H9 (cell line): ENCODE measurements at regions not wholly inside any gene's neighbourhood (a gene's known extent, or its start where the extent isn't known, plus 50 kb on each side); places are given as distances from the start of the nearest gene placed in this dataset.

Source experiments
- DNase-seq: peaks from one replicate; pipeline ENCODE4 v3.0.0-alpha.2; 2017
- H2AFZ ChIP-seq: one replicate; pipeline ENCODE4 v1.6.1; 2013; ENCODE audit warnings: mild to moderate bottlenecking, low read length, control low read depth, moderate library complexity
- H2AK5ac ChIP-seq: 2 replicates; pipeline ENCODE4 v1.6.1; 2013; ENCODE audit warnings: low read length, control low read depth, mixed read lengths; ENCODE audit not compliant: insufficient read length
- H2BK120ac ChIP-seq: one replicate; pipeline ENCODE4 v1.6.1; 2013; ENCODE audit warnings: low read depth, mild to moderate bottlenecking, low read length, control low read depth, inconsistent platforms; ENCODE audit not compliant: poor library complexity, severe bottlenecking
- H2BK12ac ChIP-seq: 2 replicates; pipeline ENCODE4 v1.6.1; 2013; ENCODE audit warnings: low read length, control low read depth, mixed read lengths, low read depth; ENCODE audit not compliant: insufficient read length
- H2BK15ac ChIP-seq: 2 replicates; pipeline ENCODE4 v1.6.1; 2013; ENCODE audit warnings: low read depth, low read length, control low read depth
- H2BK20ac ChIP-seq: one replicate; pipeline ENCODE4 v1.6.1; 2013; ENCODE audit warnings: low read depth, mild to moderate bottlenecking, low read length, control low read depth, inconsistent platforms; ENCODE audit not compliant: poor library complexity, severe bottlenecking
- H2BK5ac ChIP-seq: 2 replicates; pipeline ENCODE4 v1.6.1; 2013; ENCODE audit warnings: low read length, control low read depth, mixed read lengths; ENCODE audit not compliant: insufficient read length
- H3K14ac ChIP-seq: 2 replicates; pipeline ENCODE4 v1.6.1; 2013; ENCODE audit warnings: low read length, control low read depth; ENCODE audit not compliant: insufficient read depth
- H3K18ac ChIP-seq: 2 replicates; pipeline ENCODE4 v1.6.1; 2013; ENCODE audit warnings: low read depth, mild to moderate bottlenecking, mixed read lengths, low read length, control low read depth; ENCODE audit not compliant: insufficient read length
- H3K23ac ChIP-seq: 2 replicates; pipeline ENCODE4 v1.6.1; 2013; ENCODE audit warnings: low read length, control low read depth, mixed read lengths, low read depth; ENCODE audit not compliant: insufficient read length
- H3K23me2 ChIP-seq: 2 replicates; pipeline ENCODE4 v1.6.1; 2013; ENCODE audit warnings: low read depth, mild to moderate bottlenecking, mixed read lengths, low read length, control low read depth; ENCODE audit not compliant: insufficient read length, poor library complexity, severe bottlenecking
- H3K27ac ChIP-seq: 2 replicates; pipeline ENCODE4 v1.5.1; 2013; ENCODE audit warnings: low read length, control low read depth, mixed read lengths, low read depth; ENCODE audit not compliant: insufficient read length
- H3K27me3 ChIP-seq: 2 replicates; pipeline ENCODE4 v1.6.1; 2013; ENCODE audit warnings: low read length, control low read depth, inconsistent platforms; ENCODE audit not compliant: insufficient read depth
- H3K4ac ChIP-seq: 2 replicates; pipeline ENCODE4 v1.6.1; 2013; ENCODE audit warnings: low read depth, mild to moderate bottlenecking, control low read depth, inconsistent platforms, low read length, moderate library complexity
- H3K4me1 ChIP-seq: 2 replicates; pipeline ENCODE4 v1.6.1; 2013; ENCODE audit warnings: low read length, control low read depth, inconsistent platforms; ENCODE audit not compliant: insufficient read depth
- H3K4me2 ChIP-seq: 2 replicates; pipeline ENCODE4 v1.6.1; 2013; ENCODE audit warnings: low read length, control low read depth, mixed read lengths; ENCODE audit not compliant: insufficient read length, insufficient read depth
- H3K56ac ChIP-seq: 2 replicates; pipeline ENCODE4 v1.6.1; 2013; ENCODE audit warnings: low read depth, mild to moderate bottlenecking, mixed read lengths, low read length, control low read depth; ENCODE audit not compliant: insufficient read length
- H3K79me1 ChIP-seq: 2 replicates; pipeline ENCODE4 v1.6.1; 2013; ENCODE audit warnings: low read depth, mild to moderate bottlenecking, moderate library complexity, low read length, control low read depth, inconsistent platforms; ENCODE audit not compliant: insufficient read depth, poor library complexity, severe bottlenecking
- H3K79me2 ChIP-seq: 2 replicates; pipeline ENCODE4 v1.6.1; 2013; ENCODE audit warnings: low read length, control low read depth, inconsistent platforms; ENCODE audit not compliant: insufficient read depth
- H3K9ac ChIP-seq: 2 replicates; pipeline ENCODE4 v1.6.1; 2013; ENCODE audit warnings: low read length, control low read depth, mixed read lengths; ENCODE audit not compliant: insufficient read length; ENCODE audit errors: extremely low read depth
- H3K9me3 ChIP-seq: one replicate; pipeline ENCODE4 v1.6.1; 2013; ENCODE audit warnings: low read depth, low read length, inconsistent platforms; ENCODE audit not compliant: control insufficient read depth
- H3T11ph ChIP-seq: one replicate; pipeline ENCODE4 v1.6.1; 2013; ENCODE audit warnings: mild to moderate bottlenecking, low read length, control low read depth, inconsistent platforms
- H4K20me1 ChIP-seq: one replicate; pipeline ENCODE4 v1.6.1; 2013; ENCODE audit not compliant: control insufficient read depth, insufficient read length, insufficient read depth
- H4K5ac ChIP-seq: 2 replicates; pipeline ENCODE4 v1.6.1; 2013; ENCODE audit warnings: low read depth, mild to moderate bottlenecking, mixed read lengths, low read length, control low read depth; ENCODE audit not compliant: insufficient read length
- H4K8ac ChIP-seq: replicated peaks from 2 replicates; pipeline ENCODE4 v1.6.1; 2013; ENCODE audit warnings: low read length, control low read depth, mixed read lengths, low read depth; ENCODE audit not compliant: insufficient read length
- H4K91ac ChIP-seq: 2 replicates; pipeline ENCODE4 v1.6.1; 2013; ENCODE audit warnings: low read depth, mild to moderate bottlenecking, moderate library complexity, mixed read lengths, low read length, control low read depth; ENCODE audit not compliant: insufficient read length
- H3K27ac Mint-ChIP-seq, 3 experiments: 2 replicates in 2 of 3; 3 replicates in 1 of 3; pipeline ENCODE4 v1.8.0; 2020 to 2021; ENCODE audit warnings: mixed read lengths in 3 of 3, mild to moderate bottlenecking in 1 of 3, moderate library complexity in 1 of 3
- H3K27me3 Mint-ChIP-seq: 2 replicates; pipeline ENCODE4 v1.8.0; 2021; ENCODE audit warnings: low read depth, mild to moderate bottlenecking, moderate library complexity, mixed read lengths
- H3K36me3 Mint-ChIP-seq, 3 experiments: 2 replicates in 2 of 3; 3 replicates in 1 of 3; pipeline ENCODE4 v1.8.0; 2020 to 2021; ENCODE audit warnings: low read depth in 3 of 3, mixed read lengths in 3 of 3; ENCODE audit not compliant: insufficient read depth in 1 of 3
- H3K4me1 Mint-ChIP-seq, 2 experiments: 2 replicates each; pipeline ENCODE4 v1.8.0; 2020; ENCODE audit warnings: mixed read lengths in 2 of 2
- H3K4me3 Mint-ChIP-seq, 2 experiments: 2 replicates in 1 of 2; 3 replicates in 1 of 2; pipeline ENCODE4 v1.8.0; 2020 to 2021; ENCODE audit warnings: mild to moderate bottlenecking in 2 of 2, mixed read lengths in 2 of 2, moderate library complexity in 1 of 2
- H3K9me3 Mint-ChIP-seq, 2 experiments: 2 replicates in 1 of 2; 3 replicates in 1 of 2; pipeline ENCODE4 v1.8.0; 2020; ENCODE audit warnings: mild to moderate bottlenecking in 2 of 2, mixed read lengths in 2 of 2, moderate library complexity in 1 of 2
- WGBS: extraction: QIAGEN DNeasy Blood & Tissue Kit; methylation state at CpG from one replicate; pipeline ENCODE4 v1.1.7; 2013; ENCODE audit warnings: missing lambda C conversion rate, low lambda C conversion rate, mixed read lengths; ENCODE audit not compliant: insufficient read length; ENCODE audit errors: extremely low coverage; 5-methylcytosine and 5-hydroxymethylcytosine counted together
- TF ChIP-seq, protein P1 (sequence below): fragments of 200-600 bp; sonication (generic); conservative IDR thresholded peaks from 3 replicates; pipeline ENCODE4 v1.8.0; 2021; ENCODE audit warnings: antibody characterized with exemption, mild to moderate bottlenecking

- H3K4me2 ChIP-seq: no peak overlapping the region
- no peak overlapping the region for H4K5ac ChIP-seq
- Mint-ChIP-seq H3K27ac (no peak overlapping the region), H3K9me3 (peaks cover 0 to 2% of the 10 kb centered on the region in 2 experiments; a peak in 3 of 5 replicates), H3K36me3 (peaks cover 0 to 6% (median 0%) of the 10 kb centered on the region in 3 experiments; a peak in 1 of 7 replicates), H3K4me3 (no peak overlapping the region), H3K27me3 (no peaks in the 10 kb centered on the region), H3K4me1 (0 out of 4 replicates have a peak, but pooled peaks cover 0 to 2% of the 10 kb centered on the region in 2 experiments)
- no peaks in the 10 kb centered on the region for H3K4me1 ChIP-seq
- H3K56ac ChIP-seq: no peak overlapping the region
- H4K20me1 ChIP-seq: no peaks in the 10 kb centered on the region
- no CpG with 5 or more reads among the region's 2 CpGs for whole genome bisulfite sequencing
- no peak overlapping the region for H2BK20ac ChIP-seq
- H3K79me1 ChIP-seq: no peaks in the 10 kb centered on the region
- no peak overlapping the region for H2AK5ac ChIP-seq
- TF ChIP-seq, protein P1, sequence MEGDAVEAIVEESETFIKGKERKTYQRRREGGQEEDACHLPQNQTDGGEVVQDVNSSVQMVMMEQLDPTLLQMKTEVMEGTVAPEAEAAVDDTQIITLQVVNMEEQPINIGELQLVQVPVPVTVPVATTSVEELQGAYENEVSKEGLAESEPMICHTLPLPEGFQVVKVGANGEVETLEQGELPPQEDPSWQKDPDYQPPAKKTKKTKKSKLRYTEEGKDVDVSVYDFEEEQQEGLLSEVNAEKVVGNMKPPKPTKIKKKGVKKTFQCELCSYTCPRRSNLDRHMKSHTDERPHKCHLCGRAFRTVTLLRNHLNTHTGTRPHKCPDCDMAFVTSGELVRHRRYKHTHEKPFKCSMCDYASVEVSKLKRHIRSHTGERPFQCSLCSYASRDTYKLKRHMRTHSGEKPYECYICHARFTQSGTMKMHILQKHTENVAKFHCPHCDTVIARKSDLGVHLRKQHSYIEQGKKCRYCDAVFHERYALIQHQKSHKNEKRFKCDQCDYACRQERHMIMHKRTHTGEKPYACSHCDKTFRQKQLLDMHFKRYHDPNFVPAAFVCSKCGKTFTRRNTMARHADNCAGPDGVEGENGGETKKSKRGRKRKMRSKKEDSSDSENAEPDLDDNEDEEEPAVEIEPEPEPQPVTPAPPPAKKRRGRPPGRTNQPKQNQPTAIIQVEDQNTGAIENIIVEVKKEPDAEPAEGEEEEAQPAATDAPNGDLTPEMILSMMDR: no peak
- no peaks in the 10 kb centered on the region for H3K79me2 ChIP-seq
- H3K14ac ChIP-seq: no peak overlapping the region
- H3K27ac ChIP-seq: no peak overlapping the region
- no peak for DNase-seq
- H2AFZ ChIP-seq: no peak overlapping the region
- H3K9ac ChIP-seq: no peak overlapping the region
- no peaks in the 10 kb centered on the region for H3K27me3 ChIP-seq
- H2BK12ac ChIP-seq: no peak overlapping the region
- H3K9me3 ChIP-seq: no peaks in the 10 kb centered on the region
- no peak overlapping the region for H3T11ph ChIP-seq
- no peaks in the 10 kb centered on the region for H3K23me2 ChIP-seq
- no peak overlapping the region for H4K8ac ChIP-seq
- H3K4ac ChIP-seq: no peak overlapping the region
- H3K18ac ChIP-seq: no peak overlapping the region
- no peak overlapping the region for H4K91ac ChIP-seq
- no peak overlapping the region for H2BK5ac ChIP-seq
- H2BK15ac ChIP-seq: no peak overlapping the region
- no peak overlapping the region for H2BK120ac ChIP-seq
- no peak overlapping the region for H3K23ac ChIP-seq
Observed at GRCh38 chr17:14901376-14901775, 363.8 kb downstream of the PMP22 start.
